Trophoblast cell (in vitro differentiated cells and primary cell): ENCODE measurements at regions not wholly inside any gene's neighbourhood (a gene's known extent, or its start where the extent isn't known, plus 50 kb on each side); places are given as distances from the start of the nearest gene placed in this dataset.
A peak's percentile ranks its signal among the peaks of the same experiment; 100 is the strongest.

Source experiments
- DNase-seq, 2 donors: peaks; one replicate each; pipeline ENCODE4 v3.0.0-alpha.2; 2016
- H2AFZ ChIP-seq: 2 replicates; pipeline ENCODE4 v1.6.1; 2013; ENCODE audit warnings: low read length, moderate library complexity, mild to moderate bottlenecking; ENCODE audit not compliant: insufficient read depth, poor library complexity
- H2AK5ac ChIP-seq: 2 replicates; pipeline ENCODE4 v1.6.1; 2013; ENCODE audit warnings: mild to moderate bottlenecking, low read length
- H2BK120ac ChIP-seq: 2 replicates; pipeline ENCODE4 v1.6.1; 2013; ENCODE audit warnings: low read length, mild to moderate bottlenecking, moderate library complexity; ENCODE audit not compliant: insufficient read depth, poor library complexity
- H2BK12ac ChIP-seq: 2 replicates; pipeline ENCODE4 v1.6.1; 2013; ENCODE audit warnings: mild to moderate bottlenecking, low read length, moderate library complexity
- H2BK5ac ChIP-seq: 2 replicates; pipeline ENCODE4 v1.6.1; 2013; ENCODE audit warnings: low read length, low read depth, moderate library complexity, mild to moderate bottlenecking; ENCODE audit not compliant: poor library complexity
- H3K14ac ChIP-seq: 2 replicates; pipeline ENCODE4 v1.6.1; 2013; ENCODE audit warnings: mild to moderate bottlenecking, low read length
- H3K18ac ChIP-seq: 2 replicates; pipeline ENCODE4 v1.6.1; 2013; ENCODE audit warnings: mild to moderate bottlenecking, low read length
- H3K23ac ChIP-seq: 2 replicates; pipeline ENCODE4 v1.6.1; 2013; ENCODE audit warnings: low read length
- H3K27ac ChIP-seq: 2 replicates; pipeline ENCODE4 v1.5.1; 2013; ENCODE audit warnings: low read depth, mild to moderate bottlenecking, inconsistent platforms, low read length, moderate library complexity
- H3K27me3 ChIP-seq: 2 replicates; pipeline ENCODE4 v1.6.1; 2013; ENCODE audit warnings: inconsistent platforms, mild to moderate bottlenecking, low read length, moderate library complexity; ENCODE audit not compliant: insufficient read depth
- H3K36me3 ChIP-seq, 2 experiments: 1 replicate in 1 of 2; 2 replicates in 1 of 2; pipeline ENCODE4 v1.6.1; 2013; ENCODE audit warnings: low read length in 2 of 2, mild to moderate bottlenecking in 2 of 2, moderate library complexity in 1 of 2; ENCODE audit not compliant: insufficient read depth in 2 of 2, control insufficient read depth in 1 of 2
- H3K4ac ChIP-seq: 2 replicates; pipeline ENCODE4 v1.6.1; 2013; ENCODE audit warnings: low read depth, mild to moderate bottlenecking, low read length, moderate library complexity
- H3K4me1 ChIP-seq, 2 experiments: 1 replicate in 1 of 2; 2 replicates in 1 of 2; pipeline ENCODE4 v1.6.1; 2013; ENCODE audit warnings: low read length in 2 of 2, mild to moderate bottlenecking in 2 of 2, moderate library complexity in 1 of 2; ENCODE audit not compliant: insufficient read depth in 2 of 2, control insufficient read depth in 1 of 2
- H3K4me2 ChIP-seq: 2 replicates; pipeline ENCODE4 v1.6.1; 2013; ENCODE audit warnings: inconsistent platforms, mild to moderate bottlenecking, low read length, moderate library complexity
- H3K4me3 ChIP-seq: 2 replicates; pipeline ENCODE4 v1.5.1; 2013; ENCODE audit warnings: mild to moderate bottlenecking, low read depth, low read length, inconsistent platforms
- H3K79me1 ChIP-seq: one replicate; pipeline ENCODE4 v1.6.1; 2013; ENCODE audit warnings: low read length
- H3K79me2 ChIP-seq: 2 replicates; pipeline ENCODE4 v1.6.1; 2013; ENCODE audit warnings: low read length, mild to moderate bottlenecking; ENCODE audit not compliant: control insufficient read depth, insufficient read depth, poor library complexity
- H3K9ac ChIP-seq: 2 replicates; pipeline ENCODE4 v1.6.1; 2013; ENCODE audit warnings: mild to moderate bottlenecking, low read length
- H3K9me3 ChIP-seq: 2 replicates; pipeline ENCODE4 v1.6.1; 2013; ENCODE audit warnings: low read depth, mild to moderate bottlenecking, control low read depth, inconsistent platforms, low read length; ENCODE audit not compliant: insufficient read depth
- H4K12ac ChIP-seq: 2 replicates; pipeline ENCODE4 v1.6.1; 2013; ENCODE audit warnings: low read depth, mild to moderate bottlenecking, low read length, moderate library complexity
- H4K8ac ChIP-seq: 2 replicates; pipeline ENCODE4 v1.6.1; 2013; ENCODE audit warnings: low read depth, mild to moderate bottlenecking, low read length, moderate library complexity
- H4K91ac ChIP-seq: one replicate; pipeline ENCODE4 v1.6.1; 2013; ENCODE audit warnings: low read depth, mild to moderate bottlenecking, low read length, moderate library complexity
- WGBS: extraction: QIAGEN DNeasy Blood & Tissue Kit; methylation state at CpG from one replicate; pipeline ENCODE4 v1.1.7; 2013; ENCODE audit warnings: missing lambda C conversion rate; ENCODE audit not compliant: insufficient read length, insufficient coverage; ENCODE audit errors: extremely low coverage; 5-methylcytosine and 5-hydroxymethylcytosine counted together

DNA sequence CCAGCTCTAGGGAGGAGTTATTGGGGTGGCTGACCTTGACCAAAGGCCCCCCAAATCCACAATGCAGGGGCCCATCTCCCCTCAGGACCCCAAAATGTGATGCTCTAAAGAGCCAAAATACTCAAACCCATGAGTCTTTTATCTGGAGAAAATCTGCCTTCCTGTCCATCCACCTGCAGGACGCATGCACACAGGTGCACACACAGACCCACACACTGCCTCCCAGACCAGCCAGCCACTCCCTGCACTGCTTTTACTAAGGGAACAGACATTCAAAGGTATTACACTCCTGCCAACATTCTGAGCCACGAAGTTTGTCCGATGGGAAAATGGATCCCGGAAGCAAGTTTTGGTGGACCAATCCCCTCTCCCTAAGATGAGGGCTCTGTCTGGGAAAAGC is 76.1 kb upstream of the CDH5 start:
- H2AK5ac ChIP-seq = no peak overlapping the region
- H4K8ac ChIP-seq = no peak overlapping the region
- H2BK12ac ChIP-seq = no peak overlapping the region
- H4K12ac ChIP-seq = no peak overlapping the region
- H3K79me1 ChIP-seq = no peaks in the 10 kb centered on the region
- no CpG with 5 or more reads among the region's 4 CpGs for WGBS
- no peak overlapping the region for H2BK120ac ChIP-seq
- no peak overlapping the region for H3K4ac ChIP-seq
- no peak overlapping the region for H3K18ac ChIP-seq
- H3K9me3 ChIP-seq = peaks cover 3% of the 10 kb centered on the region
- H3K36me3 ChIP-seq = no peaks in the 10 kb centered on the region
- H3K23ac ChIP-seq = no peak overlapping the region
- no peak overlapping the region for H3K4me3 ChIP-seq
- H2BK5ac ChIP-seq = no peak overlapping the region
- no peak overlapping the region for H3K14ac ChIP-seq
- H3K4me2 ChIP-seq = no peak overlapping the region
- H3K4me1 ChIP-seq = no peaks in the 10 kb centered on the region
- no peak for DNase-seq
- H2AFZ ChIP-seq = no peak overlapping the region
- no peak overlapping the region for H3K27ac ChIP-seq
- H3K9ac ChIP-seq = no peak overlapping the region
- no peaks in the 10 kb centered on the region for H3K27me3 ChIP-seq
- H3K79me2 ChIP-seq = no peaks in the 10 kb centered on the region
- no peak overlapping the region for H4K91ac ChIP-seq

DNA sequence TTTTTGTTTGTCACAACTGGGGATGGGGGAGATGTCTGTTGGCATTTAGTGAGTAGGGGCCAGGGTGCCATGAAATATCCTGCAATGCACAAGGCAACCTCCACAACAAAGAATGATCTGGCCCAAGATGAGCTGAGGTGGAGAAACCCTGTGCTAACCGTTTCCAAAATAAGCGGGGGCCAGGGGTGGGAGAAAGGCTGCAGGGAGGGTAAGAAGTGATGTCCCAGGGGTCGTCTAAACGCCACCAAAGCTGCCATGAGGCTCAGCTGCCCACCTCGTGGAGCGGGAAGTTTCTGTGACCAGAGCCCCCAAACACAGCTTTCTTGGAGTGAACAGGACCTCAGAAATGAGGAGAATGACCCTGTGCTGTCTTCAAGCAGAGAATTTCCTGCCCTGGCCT is 76.5 kb upstream of the CDH5 start:
- no peak overlapping the region for H3K4me3 ChIP-seq
- no peaks in the 10 kb centered on the region for H3K79me2 ChIP-seq
- no peak overlapping the region for H3K4me2 ChIP-seq
- H3K4ac ChIP-seq = no peak overlapping the region
- no peak overlapping the region for H3K9ac ChIP-seq
- no CpG with 5 or more reads among the region's 6 CpGs for WGBS
- no peaks in the 10 kb centered on the region for H3K36me3 ChIP-seq
- no peak overlapping the region for H4K91ac ChIP-seq
- H3K79me1 ChIP-seq = no peaks in the 10 kb centered on the region
- no peak overlapping the region for H4K12ac ChIP-seq
- H2BK120ac ChIP-seq = no peak overlapping the region
- no peak overlapping the region for H3K14ac ChIP-seq
- no peak overlapping the region for H2AK5ac ChIP-seq
- no peaks in the 10 kb centered on the region for H3K4me1 ChIP-seq
- H2BK5ac ChIP-seq = no peak overlapping the region
- no peak overlapping the region for H3K18ac ChIP-seq
- H2AFZ ChIP-seq = no peak overlapping the region
- peaks cover 3% of the 10 kb centered on the region for H3K9me3 ChIP-seq
- no peak overlapping the region for H2BK12ac ChIP-seq
- H3K27ac ChIP-seq = no peak overlapping the region
- no peaks in the 10 kb centered on the region for H3K27me3 ChIP-seq
- no peak overlapping the region for H3K23ac ChIP-seq
- no peak for DNase-seq
- no peak overlapping the region for H4K8ac ChIP-seq

DNA sequence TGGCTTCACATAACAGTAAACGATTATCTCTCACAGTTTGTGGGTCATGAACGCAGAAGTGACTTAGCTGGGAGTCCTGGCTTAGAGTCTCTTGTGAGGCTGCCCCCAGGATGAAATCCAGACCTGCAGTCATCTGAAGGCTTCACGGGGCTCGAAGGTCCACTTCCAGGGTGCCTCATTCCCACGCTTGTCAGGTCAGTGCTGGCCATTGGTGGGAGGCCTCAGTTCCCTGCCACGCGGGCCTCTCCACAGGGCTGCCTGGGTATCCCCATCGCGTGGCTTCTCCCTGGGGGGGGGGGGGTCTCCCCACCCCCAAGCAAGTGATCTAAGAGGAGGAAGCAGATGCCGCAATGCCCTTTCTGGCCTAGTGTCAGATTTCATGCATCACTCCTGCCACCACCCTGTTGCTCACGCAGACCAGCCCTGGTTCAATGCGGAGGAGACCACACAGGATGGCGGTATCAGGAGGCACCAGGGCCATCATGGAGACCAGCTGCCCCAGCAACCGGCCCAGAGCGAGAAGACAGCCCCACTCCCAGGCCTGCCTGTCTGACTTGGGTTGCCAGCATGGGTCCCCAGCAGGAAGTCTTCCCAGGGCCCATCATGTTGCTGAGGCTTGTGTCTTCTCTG is 77.3 kb upstream of the CDH5 start:
- no CpG with 5 or more reads among the region's 15 CpGs for WGBS
- H3K27ac ChIP-seq = no peak overlapping the region

DNA sequence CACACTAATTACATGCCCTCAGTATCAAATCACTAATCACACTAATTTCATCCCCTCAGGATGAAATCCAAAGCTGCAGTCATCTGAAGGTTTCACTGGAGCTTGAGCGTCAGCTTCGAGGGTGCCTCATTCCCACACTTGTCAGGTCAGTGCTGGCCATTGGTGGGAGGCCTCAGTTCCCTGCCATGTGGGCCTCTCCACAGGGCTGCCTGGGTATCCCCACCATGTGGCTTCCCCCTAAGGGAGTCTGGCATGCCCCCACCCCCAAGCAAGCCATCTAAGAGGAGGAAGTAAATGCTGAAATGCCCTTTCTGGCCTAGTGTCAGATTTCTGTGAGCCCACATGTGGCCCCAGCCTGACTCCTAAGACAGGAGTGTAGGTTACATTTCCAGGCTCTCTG is 78.6 kb upstream of the CDH5 start:
- Histone ChIP-seq H3K27ac (no peak overlapping the region), H2BK5ac (no peak overlapping the region), H3K4ac (no peak overlapping the region), H3K9me3 (peaks cover 3% of the 10 kb centered on the region), H2AK5ac (no peak overlapping the region), H4K12ac (no peak overlapping the region), H3K4me3 (no peak overlapping the region), H4K8ac (peak overlapping the region; percentile 48), H3K79me1 (no peaks in the 10 kb centered on the region), H3K36me3 (no peaks in the 10 kb centered on the region), H3K27me3 (no peaks in the 10 kb centered on the region), H2AFZ (no peak overlapping the region), H3K23ac (no peak overlapping the region), H4K91ac (peak overlapping the region; percentile 25), H2BK120ac (no peak overlapping the region), H3K18ac (no peak overlapping the region), H3K79me2 (no peaks in the 10 kb centered on the region), H3K9ac (no peak overlapping the region), H3K14ac (no peak overlapping the region), H2BK12ac (no peak overlapping the region), H3K4me1 (no peaks in the 10 kb centered on the region), H3K4me2 (no peak overlapping the region)
- DNase-seq = no peak
- WGBS = no CpG with 5 or more reads among the region's 2 CpGs

More for the DNA sequence above, 77.3 kb upstream of the CDH5 start:
- Histone ChIP-seq H3K18ac (no peak overlapping the region), H3K4me1 (no peaks in the 10 kb centered on the region), H4K12ac (no peak overlapping the region), H2AK5ac (no peak overlapping the region), H3K79me1 (no peaks in the 10 kb centered on the region), H3K23ac (no peak overlapping the region), H3K27me3 (no peaks in the 10 kb centered on the region), H3K14ac (no peak overlapping the region), H3K4ac (no peak overlapping the region), H2AFZ (no peak overlapping the region), H3K4me3 (no peak overlapping the region), H3K9ac (no peak overlapping the region), H3K79me2 (no peaks in the 10 kb centered on the region), H3K9me3 (peaks cover 3% of the 10 kb centered on the region), H3K36me3 (no peaks in the 10 kb centered on the region), H2BK5ac (no peak overlapping the region), H3K4me2 (no peak overlapping the region), H2BK120ac (no peak overlapping the region), H4K91ac (no peak overlapping the region), H4K8ac (no peak overlapping the region), H2BK12ac (no peak overlapping the region)
- DNase-seq = no peak
